Astrocyte of the cerebellum (primary cell): ENCODE measurements at regions not wholly inside any gene's neighbourhood (a gene's known extent, or its start where the extent isn't known, plus 50 kb on each side); places are given as distances from the start of the nearest gene placed in this dataset.
"Not testable (repeated sequence)": the region's sequence is repeated elsewhere in the genome, so short reads cannot be mapped to it uniquely, and the experiment has no call there.

Experiments
- DNase-seq: peaks from one replicate; pipeline ENCODE4 v3.0.0-alpha.2; 2011; ENCODE audit warnings: low read depth
- H3K4me3 ChIP-seq: 2 replicates; pipeline ENCODE4 v1.5.1; 2011; ENCODE audit warnings: mild to moderate bottlenecking, low read depth, low read length, moderate library complexity
- in situ Hi-C: cut with HindIII; loops from 2 replicates; pipeline ENCODE4 v1.10.0; 2017; ENCODE audit warnings: low sequenced_read_pairs
- TF ChIP-seq, protein P1 (sequence below): IDR thresholded peaks from 2 replicates; pipeline ENCODE4 v1.5.1; 2012; ENCODE audit warnings: low read length, low read depth, moderate library complexity, mild to moderate bottlenecking; ENCODE audit errors: missing control alignments

DNA sequence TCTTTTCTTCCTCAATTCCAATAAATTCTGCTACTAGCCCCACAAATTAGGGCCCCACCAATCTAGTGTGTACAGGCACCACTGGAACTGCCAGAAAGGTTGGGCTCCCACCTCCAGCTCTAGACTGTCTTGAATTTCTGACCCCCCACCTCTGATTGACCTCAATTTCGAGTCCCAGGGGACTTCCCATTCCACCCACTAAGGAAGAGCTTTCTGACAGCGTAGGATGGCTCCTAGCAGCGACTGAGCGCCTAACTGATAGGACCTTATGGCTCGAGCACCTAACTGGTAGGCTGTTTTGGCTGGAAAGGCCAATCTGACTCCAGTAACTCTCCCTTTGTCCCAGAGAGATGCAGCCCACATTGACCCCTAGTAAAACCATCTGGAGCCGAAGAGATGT, 171.6 kb upstream of the ZNF184 start:
- no peak overlapping the region for H3K4me3 ChIP-seq

DNA sequence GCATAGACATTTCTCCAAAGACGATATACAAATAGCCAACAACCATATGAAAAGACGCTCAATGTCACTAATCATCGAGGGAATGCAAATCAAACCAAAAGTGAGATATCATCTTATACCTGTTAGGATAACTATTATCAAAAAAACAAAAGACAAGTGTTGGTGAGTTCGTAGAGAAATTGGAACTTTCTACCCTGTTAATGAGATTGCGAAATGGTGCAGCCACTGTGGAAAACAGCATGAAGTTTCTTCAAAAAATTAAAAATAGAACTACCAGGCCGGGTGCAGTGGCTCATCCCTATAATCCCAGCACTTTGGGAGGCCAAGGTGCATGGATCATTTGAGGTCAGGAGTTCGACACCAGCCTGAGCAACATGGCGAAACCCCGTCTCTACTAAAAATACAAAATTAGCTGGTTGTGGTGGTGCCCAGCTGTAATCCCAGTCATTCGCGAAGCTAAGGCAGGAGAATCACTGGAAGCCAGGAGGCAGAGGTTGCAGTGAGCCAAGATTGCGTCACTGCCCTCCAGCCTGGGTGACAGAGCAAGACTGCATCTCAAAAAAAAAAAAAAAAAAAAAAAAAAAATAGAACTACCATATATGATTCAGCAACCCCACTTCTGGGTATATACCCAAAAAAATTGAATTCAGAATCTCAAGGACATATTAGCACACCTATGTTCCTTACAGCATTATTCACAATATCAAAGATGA, 170.0 kb upstream of the ZNF184 start:
- H3K4me3 ChIP-seq = no peak overlapping the region
- DNase-seq = no peak
- TF ChIP-seq, protein P1, sequence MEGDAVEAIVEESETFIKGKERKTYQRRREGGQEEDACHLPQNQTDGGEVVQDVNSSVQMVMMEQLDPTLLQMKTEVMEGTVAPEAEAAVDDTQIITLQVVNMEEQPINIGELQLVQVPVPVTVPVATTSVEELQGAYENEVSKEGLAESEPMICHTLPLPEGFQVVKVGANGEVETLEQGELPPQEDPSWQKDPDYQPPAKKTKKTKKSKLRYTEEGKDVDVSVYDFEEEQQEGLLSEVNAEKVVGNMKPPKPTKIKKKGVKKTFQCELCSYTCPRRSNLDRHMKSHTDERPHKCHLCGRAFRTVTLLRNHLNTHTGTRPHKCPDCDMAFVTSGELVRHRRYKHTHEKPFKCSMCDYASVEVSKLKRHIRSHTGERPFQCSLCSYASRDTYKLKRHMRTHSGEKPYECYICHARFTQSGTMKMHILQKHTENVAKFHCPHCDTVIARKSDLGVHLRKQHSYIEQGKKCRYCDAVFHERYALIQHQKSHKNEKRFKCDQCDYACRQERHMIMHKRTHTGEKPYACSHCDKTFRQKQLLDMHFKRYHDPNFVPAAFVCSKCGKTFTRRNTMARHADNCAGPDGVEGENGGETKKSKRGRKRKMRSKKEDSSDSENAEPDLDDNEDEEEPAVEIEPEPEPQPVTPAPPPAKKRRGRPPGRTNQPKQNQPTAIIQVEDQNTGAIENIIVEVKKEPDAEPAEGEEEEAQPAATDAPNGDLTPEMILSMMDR = no peak
- in situ Hi-C loops = no loop called here

More for the DNA sequence above, 171.6 kb upstream of the ZNF184 start:
- no peak for DNase-seq
- in situ Hi-C loops = no loop called here
- TF ChIP-seq, protein P1 = no peak

DNA sequence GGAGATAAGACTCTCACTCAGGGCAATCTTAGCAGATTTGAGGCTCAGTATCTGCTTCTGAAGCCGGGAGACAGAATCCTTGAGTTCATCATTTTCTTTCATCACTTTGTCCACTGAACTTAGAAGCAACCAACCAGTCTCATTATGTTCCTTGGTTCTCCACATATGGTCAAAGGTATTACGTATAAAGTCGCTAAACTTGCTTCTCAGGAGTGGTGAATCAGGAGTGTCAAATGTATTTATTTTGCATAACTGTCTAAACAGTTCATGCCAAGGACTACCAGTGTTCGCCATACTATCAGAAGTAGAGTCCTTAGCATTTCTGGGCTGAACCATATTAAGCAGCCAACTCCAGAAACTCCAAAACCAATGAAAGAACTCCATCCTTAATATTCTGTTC, 163.0 kb upstream of the ZNF184 start:
- DNase-seq, H3K4me3 ChIP-seq, in situ Hi-C loops: not testable (repeated sequence)

DNA sequence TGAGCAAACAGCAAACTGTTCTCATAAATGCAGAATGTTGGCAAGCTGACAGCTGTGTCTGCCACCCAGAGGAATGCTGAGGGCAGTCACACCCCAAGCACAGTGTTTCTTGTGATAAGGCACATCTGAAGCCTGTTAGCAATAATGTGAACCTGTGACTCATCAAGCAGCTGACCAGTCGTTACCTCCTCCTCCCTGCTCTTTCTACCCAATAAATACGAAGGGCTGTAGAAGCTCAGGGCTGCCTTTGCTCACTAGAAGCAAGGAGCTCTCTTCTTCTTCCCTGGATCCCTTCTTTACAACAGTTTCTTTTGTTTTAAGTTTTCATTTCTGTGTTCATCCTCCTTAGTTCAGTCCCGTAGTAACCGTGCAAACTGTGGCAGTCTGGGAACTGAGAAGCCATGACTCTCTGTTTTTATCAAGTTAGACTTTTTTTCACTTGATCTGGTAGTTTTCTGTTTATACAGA, 160.3 kb upstream of the ZNF184 start:
- DNase-seq, H3K4me3 ChIP-seq, in situ Hi-C loops: not testable (repeated sequence)

DNA sequence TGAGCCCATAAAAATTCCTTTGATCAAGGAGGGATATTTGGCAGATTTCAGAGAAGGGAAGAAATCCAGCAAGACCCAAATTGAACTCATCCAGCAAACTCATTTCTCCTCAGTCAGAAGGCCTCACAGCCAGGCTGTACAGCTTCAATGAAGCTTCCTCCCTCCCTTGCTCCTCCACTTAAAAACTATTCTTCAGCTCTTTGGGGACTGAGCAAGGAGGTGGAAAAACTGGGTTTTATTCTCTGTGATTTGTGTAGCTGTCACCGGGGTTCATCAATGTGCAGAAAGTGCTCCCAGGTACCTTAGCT, 158.7 kb upstream of the ZNF184 start:
- in situ Hi-C loops = no loop called here
- DNase-seq = no peak
- H3K4me3 ChIP-seq = no peak overlapping the region
- TF ChIP-seq, protein P1 = no peak

DNA sequence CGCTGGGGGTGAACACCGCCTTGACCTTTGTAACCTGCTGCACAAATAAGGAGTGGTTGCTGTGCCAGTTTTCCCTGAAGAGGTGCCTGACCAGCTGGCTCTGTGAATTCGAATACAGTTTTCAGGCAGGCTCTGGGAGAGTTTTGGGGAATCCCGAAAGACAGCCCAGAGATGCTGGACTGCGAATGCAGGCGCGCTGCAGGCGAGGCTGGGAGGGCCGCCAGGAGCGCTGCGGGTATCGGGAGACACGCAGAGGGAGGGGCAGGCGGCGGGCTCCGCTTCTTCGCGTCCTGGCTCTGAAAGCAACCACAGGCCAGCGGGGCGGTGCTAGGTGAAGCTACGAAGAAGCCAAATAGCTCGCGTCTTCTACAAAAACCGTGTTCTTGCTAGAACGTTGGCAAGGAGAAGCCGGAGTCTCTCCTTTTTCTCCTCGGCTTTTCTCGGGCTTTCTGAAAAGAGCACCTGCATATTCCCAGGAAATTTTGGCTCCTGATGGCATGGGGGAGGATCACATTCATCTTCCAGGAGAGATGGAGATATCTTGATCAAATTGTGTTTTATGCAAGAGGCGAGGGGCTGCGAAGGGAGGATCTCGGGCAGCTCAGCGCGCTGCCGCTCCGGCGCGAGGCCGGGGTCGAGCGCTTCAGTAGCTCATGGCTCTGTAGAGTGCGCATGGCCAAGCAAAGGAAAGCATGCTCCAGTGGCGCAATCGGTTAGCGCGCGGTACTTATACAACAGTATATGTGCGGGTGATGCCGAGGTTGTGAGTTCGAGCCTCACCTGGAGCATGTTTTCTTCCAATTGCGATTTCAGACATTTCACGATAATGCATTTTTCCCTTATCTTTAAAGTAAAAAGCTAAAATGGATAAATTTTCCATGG, 158.1 kb upstream of the ZNF184 start:
- peak overlapping the region; percentile 34 for H3K4me3 ChIP-seq
- in situ Hi-C loops = no loop called here
- TF ChIP-seq, protein P1 = no peak
- DNase-seq = peak; percentile 32

DNA sequence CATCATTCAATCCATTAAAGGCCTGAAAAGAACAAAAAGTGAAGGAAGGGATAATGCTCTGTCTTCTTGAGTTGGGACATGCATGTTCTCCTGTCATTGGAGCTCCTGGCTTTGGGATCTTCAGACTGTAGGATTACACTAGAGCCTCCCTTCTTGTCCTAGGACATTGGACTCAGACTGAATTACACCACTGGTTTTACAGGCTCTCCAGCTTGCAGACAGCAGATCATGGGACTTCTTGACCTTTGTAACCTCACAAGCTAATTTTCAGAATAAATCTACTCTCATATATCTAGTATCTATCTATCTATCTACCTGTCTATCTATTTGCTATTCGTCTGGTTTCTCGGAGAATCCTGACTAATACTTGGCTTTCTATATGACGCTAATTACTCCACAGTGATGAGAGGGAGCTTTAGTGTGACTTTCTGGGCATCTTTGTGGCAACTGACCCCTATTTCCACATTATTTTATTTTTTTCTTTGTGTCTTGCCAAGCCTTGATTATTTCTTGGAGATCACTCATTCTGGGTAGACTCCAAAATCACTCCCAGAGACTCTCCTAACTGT, 151.9 kb upstream of the ZNF184 start:
- no peak for DNase-seq
- in situ Hi-C loops = no loop called here
- TF ChIP-seq, protein P1 = no peak
- no peak overlapping the region for H3K4me3 ChIP-seq
